HEK293T (cell line): ENCODE measurements at regions not wholly inside any gene's neighbourhood (a gene's known extent, or its start where the extent isn't known, plus 50 kb on each side); places are given as distances from the start of the nearest gene placed in this dataset.

ENCODE experiments used
- ARNT ChIP-seq: fragments of 450-650 bp; IDR thresholded peaks from 2 replicates; pipeline ENCODE4 v1.6.1; 2017; ENCODE audit warnings: mild to moderate bottlenecking
- BHLHE40 ChIP-seq: fragments of 450-650 bp; IDR thresholded peaks from 2 replicates; pipeline ENCODE4 v1.6.1; 2016; ENCODE audit warnings: mild to moderate bottlenecking, moderate library complexity, borderline replicate concordance
- FOXA1 ChIP-seq: fragments of 450-650 bp; IDR thresholded peaks from 2 replicates; pipeline ENCODE4 v1.6.1; 2016; ENCODE audit warnings: mild to moderate bottlenecking
- FOXM1 ChIP-seq: fragments of 450-650 bp; IDR thresholded peaks from 2 replicates; pipeline ENCODE4 v1.6.1; 2017; ENCODE audit warnings: mild to moderate bottlenecking, borderline replicate concordance
- HDGF ChIP-seq: fragments of 450-650 bp; IDR thresholded peaks from 2 replicates; pipeline ENCODE4 v1.6.1; 2017; ENCODE audit warnings: antibody characterized with exemption, borderline replicate concordance
- L3MBTL2 ChIP-seq: fragments of 450-650 bp; conservative IDR thresholded peaks from 2 replicates; pipeline ENCODE4 v1.6.1; 2016; ENCODE audit warnings: mild to moderate bottlenecking
- LEF1 ChIP-seq: fragments of 450-650 bp; IDR thresholded peaks from 2 replicates; pipeline ENCODE4 v1.6.1; 2017; ENCODE audit warnings: mild to moderate bottlenecking, borderline replicate concordance
- NFRKB ChIP-seq: fragments of 450-650 bp; IDR thresholded peaks from 2 replicates; pipeline ENCODE4 v1.6.1; 2016; ENCODE audit warnings: mild to moderate bottlenecking, moderate library complexity
- PKNOX1 ChIP-seq: fragments of 450-650 bp; IDR thresholded peaks from 2 replicates; pipeline ENCODE4 v1.6.1; 2016
- SP1 ChIP-seq: fragments of 450-650 bp; IDR thresholded peaks from 2 replicates; pipeline ENCODE4 v1.6.1; 2017
- SUZ12 ChIP-seq: fragments of 450-650 bp; IDR thresholded peaks from 2 replicates; pipeline ENCODE4 v1.6.1; 2016; ENCODE audit warnings: mild to moderate bottlenecking
- ZNF384 ChIP-seq: fragments of 450-650 bp; IDR thresholded peaks from 2 replicates; pipeline ENCODE4 v1.6.1; 2016

GRCh38 chr4:86449746-86450588, 90.1 kb upstream of the MAPK10 start:
- TF ChIP-seq BHLHE40 (no peak), PKNOX1 (no peak), FOXM1 (no peak), ARNT (no peak), NFRKB (no peak), SUZ12 (no peak), HDGF (no peak), L3MBTL2 (no peak), SP1 (no peak), ZNF384 (no peak), LEF1 (no peak), FOXA1 (no peak)
